ENCODE measurements at regions not wholly inside any gene's neighbourhood (a gene's known extent, or its start where the extent isn't known, plus 50 kb on each side); places are given as distances from the start of the nearest gene placed in this dataset.

- no peak overlapping the region for H3K4me2 ChIP-seq (ENCODE audit: control insufficient read depth, insufficient read depth)
- H2AFZ ChIP-seq (ENCODE audit: control insufficient read depth, low read depth, low read length): no peak overlapping the region
- no peak overlapping the region for H3K9ac ChIP-seq (ENCODE audit: control insufficient read depth, insufficient read depth, low read length)
- in situ Hi-C loops (cut with MboI): no loop called here
- no peak overlapping the region for H3K4me3 ChIP-seq
- H3K36me3 ChIP-seq (ENCODE audit: control insufficient read depth in 2 of 2, insufficient read depth in 2 of 2, low read length in 1 of 2): no peaks in the 10 kb centered on the region
- H3K4me1 ChIP-seq (ENCODE audit: control insufficient read depth, insufficient read depth, low read length): no peaks in the 10 kb centered on the region
- H3K27me3 ChIP-seq (replicated peaks in 1 of 2; ENCODE audit: control insufficient read depth in 2 of 2, insufficient read depth in 2 of 2, low read length in 1 of 2): no peaks in the 10 kb centered on the region
- no peaks in the 10 kb centered on the region; the same call in 2 of the 3 replicates for H3K9me3 ChIP-seq (replicated peaks; ENCODE audit: control insufficient read depth, insufficient read depth, low read length)
- WGBS (ENCODE audit: insufficient coverage, insufficient replicate concordance, low lambda C conversion rate, missing lambda C conversion rate): 0% methylated on average over 1 of the region's 1 CpG
- no peak for TF ChIP-seq BCLAF1 (IDR thresholded peaks at IDR 0.05)
- TF ChIP-seq CBX5 (IDR thresholded peaks at IDR 0.05; ENCODE audit: low read depth): no peak
- TF ChIP-seq BRCA1 (IDR thresholded peaks at IDR 0.05; ENCODE audit: low read depth, low read length): no peak
- no peak for TF ChIP-seq RCOR1 (conservative IDR thresholded peaks at IDR 0.05; ENCODE audit: low read depth, low read length)
- TF ChIP-seq PBX3 (IDR thresholded peaks at IDR 0.05; ENCODE audit: insufficient replicate concordance, low read depth, low read length): no peak
- no peak for TF ChIP-seq ZBTB33 (IDR thresholded peaks at IDR 0.05)
- TF ChIP-seq HCFC1 (IDR thresholded peaks at IDR 0.05; ENCODE audit: low read length): no peak
- TF ChIP-seq REST (IDR thresholded peaks at IDR 0.05; ENCODE audit: low read depth, low read length): no peak
- H4K20me1 ChIP-seq (ENCODE audit: control insufficient read depth, insufficient read depth): no peaks in the 10 kb centered on the region
- FAIRE-seq: no peak
- SMC1A ChIA-PET (ENCODE audit: uncharacterized antibody, unreplicated experiment): no interaction called here
- BruUV-seq (replicated peaks): no TSS peak
- H3K27ac ChIP-seq (ENCODE audit: control insufficient read depth, insufficient read depth): no peak overlapping the region
- no peak for DNase-seq (ENCODE audit: low read depth, low spot score)
- RAD21 ChIA-PET (ENCODE audit: unreplicated experiment): no interaction called here
- intact Hi-C loops (cut with micrococcal nuclease; ENCODE audit: unreplicated experiment): no loop called here
- no peaks in the 10 kb centered on the region for H3K79me2 ChIP-seq (ENCODE audit: control insufficient read depth, insufficient read depth, low read length)
- POLR2A ChIA-PET: no interaction called here
- CTCF ChIA-PET: no interaction called here
- no peak for ATAC-seq
Measured at GRCh38 chr12:77767756-77768343, 62.8 kb upstream of the NAV3 start.

Measured in GM12878 (cell line).